ENCODE measurements at regions not wholly inside any gene's neighbourhood (a gene's known extent, or its start where the extent isn't known, plus 50 kb on each side); places are given as distances from the start of the nearest gene placed in this dataset.
"Not testable (repeated sequence)": the region's sequence is repeated elsewhere in the genome, so short reads cannot be mapped to it uniquely, and the experiment has no call there.

- no peak overlapping the region for H3K27ac Mint-ChIP-seq
- no peaks in the 10 kb centered on the region for H3K4me1 ChIP-seq (ENCODE audit: control insufficient read depth, insufficient read depth, low read length)
- no peaks in the 10 kb centered on the region for H3K36me3 ChIP-seq (ENCODE audit: control insufficient read depth, insufficient read depth, low read length)
- H3K9ac ChIP-seq (ENCODE audit: extremely low read depth, low read length, poor library complexity, severe bottlenecking), result no peak overlapping the region
- H3K4me3 Mint-ChIP-seq, result no peak overlapping the region
- H3K9me3 ChIP-seq (ENCODE audit: control insufficient read depth, low read length), result no peaks in the 10 kb centered on the region
- no peaks in the 10 kb centered on the region for H3K27me3 Mint-ChIP-seq (ENCODE audit: insufficient read depth)
- no peaks in the 10 kb centered on the region for H3K9me3 Mint-ChIP-seq
- 90% methylated on average over 4 of the region's 4 CpGs; no CpG with 5 or more reads in 1 of the 2 experiments for WGBS, 2 experiments (ENCODE audit: insufficient coverage in 1 of 2, insufficient read length in 1 of 2)
- no peaks in the 10 kb centered on the region for H3K4me1 Mint-ChIP-seq
- no peaks in the 10 kb centered on the region for H3K36me3 Mint-ChIP-seq (ENCODE audit: low read depth)
- no peak for TF ChIP-seq CTCF (conservative IDR thresholded peaks at IDR 0.05)
- no peak overlapping the region for H3K4me3 ChIP-seq (ENCODE audit: low read length)
- no peak overlapping the region for H3K27ac ChIP-seq (ENCODE audit: low read depth, low read length)
- H3K27me3 ChIP-seq (ENCODE audit: control insufficient read depth, insufficient read depth, low read length, poor library complexity, severe bottlenecking), result no peaks in the 10 kb centered on the region
- no peak for DNase-seq
These were observed 291.7 kb upstream of the CNTN3 start for GRCh38 chr3:74906181-74906580.

- Mint-ChIP-seq H3K27ac (no peak overlapping the region), H3K4me1 (no peaks in the 10 kb centered on the region), H3K36me3 (ENCODE audit: low read depth) (no peaks in the 10 kb centered on the region), H3K4me3 (no peak overlapping the region), H3K9me3 (no peaks in the 10 kb centered on the region), H3K27me3 (ENCODE audit: insufficient read depth) (no peaks in the 10 kb centered on the region)
- Histone ChIP-seq H3K4me3 (ENCODE audit: low read length) (no peak overlapping the region), H3K9me3 (ENCODE audit: control insufficient read depth, low read length) (no peaks in the 10 kb centered on the region), H3K9ac (ENCODE audit: extremely low read depth, low read length, poor library complexity, severe bottlenecking) (no peak overlapping the region), H3K27ac (ENCODE audit: low read depth, low read length) (no peak overlapping the region), H3K27me3 (ENCODE audit: control insufficient read depth, insufficient read depth, low read length, poor library complexity, severe bottlenecking) (no peaks in the 10 kb centered on the region), H3K36me3 (ENCODE audit: control insufficient read depth, insufficient read depth, low read length) (no peaks in the 10 kb centered on the region), H3K4me1 (ENCODE audit: control insufficient read depth, insufficient read depth, low read length) (no peaks in the 10 kb centered on the region)
- no peak for TF ChIP-seq CTCF (conservative IDR thresholded peaks at IDR 0.05)
- DNase-seq, result no peak
- 86 to 88% methylated on average over 1 of the region's 1 CpG for WGBS, 2 experiments (ENCODE audit: insufficient coverage in 1 of 2, insufficient read length in 1 of 2)
These were observed 291.0 kb upstream of the CNTN3 start for GRCh38 chr3:74905478-74905877.

GRCh38 chr3:74904646-74905045 lies 290.2 kb upstream of the CNTN3 start:
- H3K27me3 Mint-ChIP-seq (ENCODE audit: insufficient read depth), result no peaks in the 10 kb centered on the region
- DNase-seq, result no peak
- H3K27ac Mint-ChIP-seq, result no peak overlapping the region
- no peaks in the 10 kb centered on the region for H3K4me1 ChIP-seq (ENCODE audit: control insufficient read depth, insufficient read depth, low read length)
- H3K4me3 Mint-ChIP-seq, result no peak overlapping the region
- H3K27me3 ChIP-seq (ENCODE audit: control insufficient read depth, insufficient read depth, low read length, poor library complexity, severe bottlenecking), result no peaks in the 10 kb centered on the region
- H3K36me3 Mint-ChIP-seq (ENCODE audit: low read depth), result no peaks in the 10 kb centered on the region
- no peaks in the 10 kb centered on the region for H3K9me3 ChIP-seq (ENCODE audit: control insufficient read depth, low read length)
- H3K4me3 ChIP-seq (ENCODE audit: low read length), result no peak overlapping the region
- no peak overlapping the region for H3K9ac ChIP-seq (ENCODE audit: extremely low read depth, low read length, poor library complexity, severe bottlenecking)
- 97 to 100% methylated on average over 1 to 2 of the region's 2 CpGs for WGBS, 2 experiments (ENCODE audit: insufficient coverage in 1 of 2, insufficient read length in 1 of 2)
- no peaks in the 10 kb centered on the region for H3K4me1 Mint-ChIP-seq
- no peaks in the 10 kb centered on the region for H3K9me3 Mint-ChIP-seq
- no peaks in the 10 kb centered on the region for H3K36me3 ChIP-seq (ENCODE audit: control insufficient read depth, insufficient read depth, low read length)
- TF ChIP-seq CTCF (conservative IDR thresholded peaks at IDR 0.05), result no peak
- no peak overlapping the region for H3K27ac ChIP-seq (ENCODE audit: low read depth, low read length)

GRCh38 chr3:74899796-74900516 lies 285.5 kb upstream of the CNTN3 start:
- not testable (repeated sequence) for H3K9me3 Mint-ChIP-seq; H3K36me3 Mint-ChIP-seq (ENCODE audit: low read depth); H3K27ac ChIP-seq (ENCODE audit: low read depth, low read length); H3K4me3 ChIP-seq (ENCODE audit: low read length); H3K27me3 ChIP-seq (ENCODE audit: control insufficient read depth, insufficient read depth, low read length, poor library complexity, severe bottlenecking); H3K9ac ChIP-seq (ENCODE audit: extremely low read depth, low read length, poor library complexity, severe bottlenecking); H3K4me3 Mint-ChIP-seq; H3K4me1 ChIP-seq (ENCODE audit: control insufficient read depth, insufficient read depth, low read length); H3K27ac Mint-ChIP-seq; H3K27me3 Mint-ChIP-seq (ENCODE audit: insufficient read depth); H3K36me3 ChIP-seq (ENCODE audit: control insufficient read depth, insufficient read depth, low read length); H3K9me3 ChIP-seq (ENCODE audit: control insufficient read depth, low read length); DNase-seq; H3K4me1 Mint-ChIP-seq
- WGBS, 2 experiments (ENCODE audit: insufficient coverage in 1 of 2, insufficient read length in 1 of 2), result 95 to 100% methylated on average over 11 to 45 of the region's 45 CpGs
